HepG2 (cell line): ENCODE measurements at regions not wholly inside any gene's neighbourhood (a gene's known extent, or its start where the extent isn't known, plus 50 kb on each side); places are given as distances from the start of the nearest gene placed in this dataset.

Source experiments
- ATAC-seq: fragments of 200-7000 bp; cut with Tn5 transposase; 3 replicates; pipeline ENCODE4 v1.9.1; 2020; ENCODE audit warnings: mild to moderate bottlenecking, moderate library complexity
- BruUV-seq: library from RNA; stranded (reverse); fragments of 400-500 nt; replicated peaks from 2 replicates; lab custom pipeline; 2021; lab: Mats Ljungman, UMichigan
- CTCF ChIA-PET: fragments of 300-600 bp; formaldehyde crosslinking; extraction: SDS; loops from one replicate; lab custom pipeline; 2021; ENCODE audit warnings: low total read pairs, inconsistent platforms, low intra/inter-chr PET ratio; lab: Yijun Ruan, JAX
- POLR2A ChIA-PET: fragments of 350-600 bp; sonication (Branson Sonifier 250); formaldehyde crosslinking; loops from one replicate; lab custom pipeline; 2020; ENCODE audit warnings: antibody characterized with exemption, inconsistent platforms; lab: Yijun Ruan, JAX
- DNase-seq: peaks from one replicate; pipeline ENCODE4 v3.0.0-alpha.2; 2015; ENCODE audit warnings: low spot score
- FAIRE-seq: peaks from 3 replicates; lab custom pipeline; 2011; peaks lifted over from hg19 to GRCh38; lab: Jason Lieb, UNC
- H2AFZ ChIP-seq: one replicate; pipeline ENCODE4 v1.6.1; 2011; ENCODE audit warnings: low read length, inconsistent platforms
- H3K27ac ChIP-seq: fragments of 300-600 bp; 3 replicates; pipeline ENCODE4 v1.8.0; 2011; ENCODE audit warnings: mixed run types, mild to moderate bottlenecking, mixed read lengths, low read length, inconsistent platforms; ENCODE audit not compliant: insufficient read depth; ENCODE audit errors: extremely low read length
- H3K27me3 ChIP-seq, 2 experiments: fragments of 200-600 bp in 1 of 2; 2 replicates in 1 of 2; 3 replicates in 1 of 2; pipeline versions ENCODE4 v1.6.0 to v1.8.0; 2011; ENCODE audit warnings: low read length in 2 of 2, mild to moderate bottlenecking in 2 of 2, moderate library complexity in 2 of 2, inconsistent platforms in 1 of 2; ENCODE audit not compliant: insufficient read depth in 2 of 2, control insufficient read depth in 1 of 2
- H3K36me3 ChIP-seq, 2 experiments: fragments of 200-600 bp in 1 of 2; replicated peaks in 1 of 2; 2 replicates in 1 of 2; 3 replicates in 1 of 2; pipeline versions ENCODE4 v1.5.1 to v1.8.0; 2011; ENCODE audit warnings: low read length in 2 of 2, inconsistent platforms in 1 of 2; ENCODE audit not compliant: insufficient read depth in 2 of 2, control insufficient read depth in 1 of 2
- H3K4me1 ChIP-seq: 2 replicates; pipeline ENCODE4 v1.5.1; 2012; ENCODE audit warnings: low read length, inconsistent platforms; ENCODE audit not compliant: insufficient read depth
- H3K4me2 ChIP-seq: 2 replicates; pipeline ENCODE4 v1.6.0; 2011; ENCODE audit warnings: low read depth, low read length, inconsistent platforms
- H3K4me3 ChIP-seq, 3 experiments: fragments of 200-600 bp in 1 of 3; sonication (generic), shearing (Covaris generic) in 1 of 3; replicated peaks in 1 of 3; 2 replicates each; pipeline ENCODE4 v1.5.1; 2011 to 2016; ENCODE audit warnings: low read length in 3 of 3, inconsistent platforms in 2 of 3, low read depth in 2 of 3, mild to moderate bottlenecking in 2 of 3, control low read depth in 1 of 3, mixed read lengths in 1 of 3; ENCODE audit not compliant: insufficient read depth in 1 of 3
- H3K79me2 ChIP-seq: one replicate; pipeline ENCODE4 v1.6.1; 2011; ENCODE audit warnings: low read length, inconsistent platforms; ENCODE audit not compliant: insufficient read depth
- H3K9ac ChIP-seq: 2 replicates; pipeline ENCODE4 v1.6.0; 2011; ENCODE audit warnings: mild to moderate bottlenecking, low read depth, low read length, inconsistent platforms; ENCODE audit not compliant: insufficient read depth
- H3K9me3 ChIP-seq: 2 replicates; pipeline ENCODE4 v1.5.1; 2012; ENCODE audit warnings: mild to moderate bottlenecking, low read length
- H4K20me1 ChIP-seq: 2 replicates; pipeline ENCODE4 v1.6.0; 2011; ENCODE audit warnings: inconsistent platforms, mild to moderate bottlenecking, low read length, moderate library complexity; ENCODE audit not compliant: insufficient read depth
- ERF ChIP-seq: IDR thresholded peaks from 2 replicates; pipeline ENCODE4 v1.6.1; 2018; ENCODE audit warnings: missing biosample characterization, missing genetic modification reagents
- MAFF ChIP-seq: IDR thresholded peaks from 2 replicates; pipeline ENCODE4 v1.6.1; 2011; ENCODE audit warnings: low read depth, low read length, improper control_type of control experiment
- MAFK ChIP-seq, 2 experiments: IDR thresholded peaks in 1 of 2; conservative IDR thresholded peaks in 1 of 2; 2 replicates each; pipeline ENCODE4 v1.6.1; 2011; ENCODE audit warnings: improper control_type of control experiment in 2 of 2, low read length in 2 of 2
- SIX4 ChIP-seq: sonication (generic); formaldehyde crosslinking; IDR thresholded peaks from 2 replicates; pipeline ENCODE4 v1.4.0; 2020; ENCODE audit warnings: missing genetic modification reagents
- ZBTB1 ChIP-seq: sonication (generic); formaldehyde crosslinking; IDR thresholded peaks from 2 replicates; pipeline ENCODE4 v1.4.0; 2020; ENCODE audit warnings: missing genetic modification reagents, borderline replicate concordance
- ZNF577 ChIP-seq: sonication (generic); formaldehyde crosslinking; IDR thresholded peaks from 2 replicates; pipeline ENCODE4 v1.4.0; 2020; ENCODE audit warnings: mild to moderate bottlenecking, low read depth, missing genetic modification reagents, borderline replicate concordance
- ZNF710 ChIP-seq: sonication (generic); formaldehyde crosslinking; IDR thresholded peaks from 2 replicates; pipeline ENCODE4 v1.5.0; 2020; ENCODE audit warnings: mild to moderate bottlenecking, missing genetic modification reagents, borderline replicate concordance
- ZNF776 ChIP-seq: sonication (generic); formaldehyde crosslinking; IDR thresholded peaks from 2 replicates; pipeline ENCODE4 v1.4.0; 2020; ENCODE audit warnings: mild to moderate bottlenecking, missing genetic modification reagents
- WGBS: methylation state at CpG from one replicate; pipeline ENCODE4 v1.1.6; 2017; ENCODE audit warnings: low lambda C conversion rate; 5-methylcytosine and 5-hydroxymethylcytosine counted together
- in situ Hi-C: cut with HindIII; loops from 2 replicates; pipeline ENCODE4 v1.10.0; 2017; ENCODE audit warnings: low pct_unique_long_range_greater_than_20kb; ENCODE audit not compliant: extremely low pct_ligation_motif_present
- intact Hi-C: fragments of 100-400 bp; cut with micrococcal nuclease; formaldehyde crosslinking; loops from one replicate; pipeline ENCODE4 v1.10.0; 2022; ENCODE audit not compliant: unreplicated experiment

DNA sequence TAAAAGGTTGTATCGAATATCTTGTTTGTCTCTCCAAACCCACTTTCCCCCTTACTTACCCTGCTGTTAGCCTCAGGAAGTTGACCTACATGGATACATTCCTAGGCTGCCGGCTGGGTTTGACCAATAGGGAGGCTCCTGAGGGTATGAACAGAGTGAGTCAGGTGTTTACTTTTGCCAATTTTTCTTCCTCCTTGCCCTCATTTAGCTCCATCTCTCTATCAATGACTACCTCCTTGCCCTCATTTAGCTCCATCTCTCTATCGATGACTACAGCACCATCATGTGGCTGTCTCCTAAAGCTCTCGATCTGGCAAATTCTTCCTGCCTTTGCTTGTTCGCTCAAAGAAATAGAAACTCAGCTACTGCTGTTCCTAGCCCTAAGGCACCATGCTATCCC is 571.9 kb upstream of the CRIM1 start (continued):
- TF ChIP-seq SIX4 (CRISPR knock-in tag), result no peak
- TF ChIP-seq ERF (CRISPR knock-in tag), result no peak
- no peak for TF ChIP-seq ZNF776 (CRISPR knock-in tag)
- no peak for TF ChIP-seq ZBTB1

DNA sequence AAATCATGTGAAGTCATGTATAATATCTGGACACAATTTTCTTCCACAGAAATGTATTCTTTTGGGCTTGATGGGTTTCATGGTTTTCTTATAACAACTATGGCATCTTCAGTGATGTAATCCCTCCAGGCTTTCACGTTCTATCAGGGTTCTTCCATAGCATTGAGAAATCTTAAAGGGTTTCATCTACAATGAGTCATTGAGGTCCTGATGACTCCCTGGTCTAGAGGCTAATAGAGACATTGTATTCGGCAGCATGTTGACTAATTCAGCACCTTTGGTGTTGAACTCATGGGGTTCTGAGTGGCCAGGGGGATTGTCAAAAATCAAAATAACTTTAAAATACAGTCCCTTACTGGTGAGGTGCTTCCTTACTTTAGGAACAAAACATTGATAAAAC is 614.0 kb upstream of the CRIM1 start:
- Histone ChIP-seq H4K20me1 (no peaks in the 10 kb centered on the region), H3K36me3 (no peaks in the 10 kb centered on the region), H3K27me3 (no peaks in the 10 kb centered on the region), H3K9ac (no peak overlapping the region), H3K4me1 (no peaks in the 10 kb centered on the region), H3K9me3 (peaks cover 75% of the 10 kb centered on the region), H3K27ac (no peak overlapping the region), H3K79me2 (no peaks in the 10 kb centered on the region), H2AFZ (no peak overlapping the region), H3K4me3 (no peak overlapping the region), H3K4me2 (no peak overlapping the region)
- FAIRE-seq (no peak), DNase-seq (no peak), ATAC-seq (no peak)
- BruUV-seq, result no TSS peak
- WGBS, result 0% methylated on average over 2 of the region's 2 CpGs
- ChIA-PET CTCF (no interaction called here), POLR2A (no interaction called here)
- in situ Hi-C loops, result no loop called here
- TF ChIP-seq ZNF776 (CRISPR knock-in tag), result no peak
- no peak for TF ChIP-seq ZNF710 (CRISPR knock-in tag)
- intact Hi-C loops, result no loop called here

GRCh38 chr2:35731674-35732073 is 623.9 kb upstream of the CRIM1 start:
- ATAC-seq (no peak), FAIRE-seq (no peak), DNase-seq (no peak)
- intact Hi-C loops, result no loop called here
- H3K4me2 ChIP-seq, result no peak overlapping the region
- no peak overlapping the region for H3K27ac ChIP-seq
- H3K9me3 ChIP-seq, result peaks cover 30% of the 10 kb centered on the region
- H3K27me3 ChIP-seq, result no peaks in the 10 kb centered on the region
- POLR2A ChIA-PET, result no interaction called here
- no peak overlapping the region for H3K9ac ChIP-seq
- no peak overlapping the region for H3K4me3 ChIP-seq
- in situ Hi-C loops, result no loop called here
- H3K4me1 ChIP-seq, result no peaks in the 10 kb centered on the region
- TF ChIP-seq MAFF (peak; percentile 83), MAFK (conservative IDR thresholded peaks at IDR 0.05 in 1 of 2, IDR thresholded peaks at IDR 0.05 in 1 of 2; ENCODE audit: low read length in 2 of 2) (peak; percentile 64 to 89), ZNF577 (CRISPR knock-in tag) (no peak)
- no peaks in the 10 kb centered on the region for H4K20me1 ChIP-seq
- H2AFZ ChIP-seq, result no peak overlapping the region
- H3K79me2 ChIP-seq, result no peaks in the 10 kb centered on the region
- BruUV-seq, result no TSS peak
- CTCF ChIA-PET, result no interaction called here
- H3K36me3 ChIP-seq, result no peaks in the 10 kb centered on the region
